PC-9 (cell line): ENCODE measurements at regions not wholly inside any gene's neighbourhood (a gene's known extent, or its start where the extent isn't known, plus 50 kb on each side); places are given as distances from the start of the nearest gene placed in this dataset.

Experiments
- BruUV-seq: library from RNA; stranded (reverse); fragments of 400-500 nt; replicated peaks from 2 replicates; lab custom pipeline; 2021; lab: Mats Ljungman, UMichigan
- CTCF ChIA-PET: fragments of 300-600 bp; sonication (Branson Sonifier 250); formaldehyde crosslinking; loops from one replicate; lab custom pipeline; 2022; ENCODE audit warnings: antibody characterized with exemption; lab: Charles Lee
- POLR2A ChIA-PET: fragments of 300-600 bp; sonication (Branson Sonifier 250); formaldehyde crosslinking; loops from one replicate; lab custom pipeline; 2022; ENCODE audit warnings: antibody characterized with exemption; ENCODE audit not compliant: unreplicated experiment; lab: Charles Lee
- DNase-seq, 2 experiments: peaks; one replicate each; pipeline versions ENCODE4 v3.0.0 to v3.0.0-alpha.2; 2015 to 2022; ENCODE audit warnings: mixed read lengths in 1 of 2
- H2AFZ ChIP-seq: fragments of 200-600 bp; sonication (generic); 2 replicates; pipeline ENCODE4 v1.8.1; 2017; ENCODE audit warnings: antibody characterized with exemption
- H3F3A ChIP-seq: fragments of 200-600 bp; sonication (generic); 2 replicates; pipeline ENCODE4 v1.8.1; 2017; ENCODE audit warnings: antibody characterized with exemption, mild to moderate bottlenecking, low read depth; ENCODE audit not compliant: insufficient read depth
- H3K27ac ChIP-seq: fragments of 200-600 bp; sonication (generic); 2 replicates; pipeline ENCODE4 v1.6.1; 2016; ENCODE audit warnings: mixed run types
- H3K27me3 ChIP-seq: fragments of 200-600 bp; sonication (generic); 2 replicates; pipeline ENCODE4 v1.6.1; 2016; ENCODE audit warnings: low read depth, mixed run types; ENCODE audit not compliant: insufficient read depth
- H3K36me3 ChIP-seq: fragments of 200-600 bp; sonication (generic); 2 replicates; pipeline ENCODE4 v1.6.1; 2016; ENCODE audit warnings: low read depth, mixed run types
- H3K4me1 ChIP-seq: fragments of 200-600 bp; sonication (generic); replicated peaks from 2 replicates; pipeline ENCODE4 v1.6.1; 2016; ENCODE audit warnings: mixed run types; ENCODE audit not compliant: insufficient read depth
- H3K4me2 ChIP-seq: fragments of 200-600 bp; sonication (generic); 2 replicates; pipeline ENCODE4 v1.6.1; 2017; ENCODE audit warnings: mixed run types
- H3K4me3 ChIP-seq: fragments of 200-600 bp; sonication (generic); 2 replicates; pipeline ENCODE4 v1.6.1; 2016; ENCODE audit warnings: mixed run types
- H3K79me2 ChIP-seq: fragments of 200-600 bp; sonication (generic); 2 replicates; pipeline ENCODE4 v1.6.1; 2017; ENCODE audit warnings: low read depth, mixed run types
- H3K9me2 ChIP-seq: fragments of 200-600 bp; sonication (generic); 2 replicates; pipeline ENCODE4 v1.8.1; 2017; ENCODE audit warnings: mild to moderate bottlenecking; ENCODE audit not compliant: insufficient read depth
- H3K9me3 ChIP-seq: fragments of 200-600 bp; sonication (generic); 2 replicates; pipeline ENCODE4 v1.8.1; 2016; ENCODE audit warnings: low read depth; ENCODE audit not compliant: insufficient read depth
- H4K20me1 ChIP-seq: fragments of 200-600 bp; sonication (generic); 2 replicates; pipeline ENCODE4 v1.8.1; 2017; ENCODE audit not compliant: insufficient read depth
- EZH2 ChIP-seq: fragments of 200-600 bp; sonication (generic); IDR thresholded peaks from 2 replicates; pipeline ENCODE4 v1.8.0; 2017; ENCODE audit warnings: antibody characterized with exemption, low read depth
- intact Hi-C: fragments of 100-400 bp; cut with micrococcal nuclease; formaldehyde crosslinking; loops from one replicate; pipeline ENCODE4 v1.10.0; 2022; ENCODE audit not compliant: unreplicated experiment
- TF ChIP-seq, protein P1 (sequence below): fragments of 200-600 bp; sonication (generic); conservative IDR thresholded peaks from 2 replicates; pipeline ENCODE4 v1.6.1; 2017; ENCODE audit warnings: mixed run types, antibody characterized with exemption, mild to moderate bottlenecking, moderate library complexity

DNA sequence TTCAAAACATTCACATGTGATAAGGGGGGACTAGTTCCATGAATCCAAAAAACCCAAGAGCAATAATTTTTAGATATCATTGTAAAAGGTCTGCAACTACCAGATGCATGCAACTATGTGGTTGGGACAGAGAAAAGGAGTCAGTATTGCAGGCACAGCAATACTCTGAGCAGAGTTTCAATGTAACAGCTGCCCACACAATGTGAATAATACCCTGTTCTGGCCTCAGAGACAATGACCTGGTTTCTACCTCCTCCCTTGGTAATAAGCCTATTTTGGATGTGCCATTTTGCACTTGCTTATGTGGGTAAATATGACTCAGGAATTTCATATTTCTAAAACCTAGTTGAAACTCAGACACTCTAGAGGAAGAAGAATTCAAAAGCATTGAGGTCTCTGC, 194.8 kb upstream of the RASGEF1B start:
- no peak for DNase-seq
- Histone ChIP-seq H3K79me2 (no peaks in the 10 kb centered on the region), H3F3A (no peaks in the 10 kb centered on the region), H3K9me3 (no peaks in the 10 kb centered on the region), H3K36me3 (no peaks in the 10 kb centered on the region), H2AFZ (no peak overlapping the region), H3K4me2 (no peak overlapping the region), H3K4me3 (no peak overlapping the region), H3K9me2 (no peaks in the 10 kb centered on the region), H4K20me1 (no peaks in the 10 kb centered on the region), H3K4me1 (no peaks in the 10 kb centered on the region), H3K27me3 (no peaks in the 10 kb centered on the region), H3K27ac (no peak overlapping the region)
- CTCF ChIA-PET, result no interaction called here
- POLR2A ChIA-PET, result no interaction called here
- no TSS peak for BruUV-seq
- TF ChIP-seq, protein P1, sequence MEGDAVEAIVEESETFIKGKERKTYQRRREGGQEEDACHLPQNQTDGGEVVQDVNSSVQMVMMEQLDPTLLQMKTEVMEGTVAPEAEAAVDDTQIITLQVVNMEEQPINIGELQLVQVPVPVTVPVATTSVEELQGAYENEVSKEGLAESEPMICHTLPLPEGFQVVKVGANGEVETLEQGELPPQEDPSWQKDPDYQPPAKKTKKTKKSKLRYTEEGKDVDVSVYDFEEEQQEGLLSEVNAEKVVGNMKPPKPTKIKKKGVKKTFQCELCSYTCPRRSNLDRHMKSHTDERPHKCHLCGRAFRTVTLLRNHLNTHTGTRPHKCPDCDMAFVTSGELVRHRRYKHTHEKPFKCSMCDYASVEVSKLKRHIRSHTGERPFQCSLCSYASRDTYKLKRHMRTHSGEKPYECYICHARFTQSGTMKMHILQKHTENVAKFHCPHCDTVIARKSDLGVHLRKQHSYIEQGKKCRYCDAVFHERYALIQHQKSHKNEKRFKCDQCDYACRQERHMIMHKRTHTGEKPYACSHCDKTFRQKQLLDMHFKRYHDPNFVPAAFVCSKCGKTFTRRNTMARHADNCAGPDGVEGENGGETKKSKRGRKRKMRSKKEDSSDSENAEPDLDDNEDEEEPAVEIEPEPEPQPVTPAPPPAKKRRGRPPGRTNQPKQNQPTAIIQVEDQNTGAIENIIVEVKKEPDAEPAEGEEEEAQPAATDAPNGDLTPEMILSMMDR, result no peak
- TF ChIP-seq EZH2, result no peak
- intact Hi-C loops, result no loop called here

DNA sequence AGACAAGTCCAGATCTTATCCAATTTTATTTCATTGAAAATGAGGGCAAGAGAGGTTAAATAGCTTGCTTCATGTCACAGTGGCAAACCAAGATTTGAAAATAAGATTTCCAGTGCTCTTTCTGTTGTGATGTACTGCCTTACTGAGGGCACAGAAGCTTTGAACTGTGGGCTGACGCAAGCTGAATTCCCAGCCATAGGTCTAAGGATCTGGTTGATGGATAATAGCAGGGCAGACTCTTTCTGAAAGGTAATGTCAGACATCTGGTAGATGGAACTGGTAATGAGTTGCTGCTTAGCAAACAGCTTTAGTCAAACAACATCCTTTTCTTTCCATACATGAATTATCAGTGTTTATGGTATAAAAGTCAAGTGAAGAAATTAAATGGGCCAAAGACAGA, 193.9 kb upstream of the RASGEF1B start:
- CTCF ChIA-PET, result no interaction called here
- no TSS peak for BruUV-seq
- DNase-seq, result no peak
- POLR2A ChIA-PET, result no interaction called here
- H3K9me2 ChIP-seq, result no peaks in the 10 kb centered on the region
- TF ChIP-seq, protein P1, result no peak
- no peak for TF ChIP-seq EZH2
- H3F3A ChIP-seq, result no peaks in the 10 kb centered on the region
- H3K4me3 ChIP-seq, result no peak overlapping the region
- no peaks in the 10 kb centered on the region for H3K79me2 ChIP-seq
- H4K20me1 ChIP-seq, result no peaks in the 10 kb centered on the region
- no peak overlapping the region for H3K4me2 ChIP-seq
- no peaks in the 10 kb centered on the region for H3K27me3 ChIP-seq
- H3K36me3 ChIP-seq, result no peaks in the 10 kb centered on the region
- H3K9me3 ChIP-seq, result no peaks in the 10 kb centered on the region
- intact Hi-C loops, result no loop called here
- no peak overlapping the region for H2AFZ ChIP-seq
- no peak overlapping the region for H3K27ac ChIP-seq
- no peaks in the 10 kb centered on the region for H3K4me1 ChIP-seq

DNA sequence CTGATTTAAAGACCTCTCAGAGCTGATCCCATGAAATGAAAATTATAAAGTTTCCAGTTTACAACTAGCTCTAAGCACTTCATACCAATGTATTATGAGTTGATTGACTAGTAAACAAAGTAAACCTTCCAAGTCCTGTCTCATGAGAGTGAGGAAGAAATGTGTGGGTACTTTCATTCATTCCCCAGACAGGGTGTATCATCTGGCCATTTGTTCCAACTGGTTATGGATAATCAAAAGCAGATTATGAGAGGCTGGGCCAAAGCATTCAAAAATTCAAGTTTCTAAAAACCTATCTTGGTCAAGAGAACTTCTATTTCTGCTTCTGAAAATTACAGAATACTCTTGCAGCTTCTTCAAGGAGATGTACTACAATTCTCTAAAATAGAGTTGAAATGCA, 193.3 kb upstream of the RASGEF1B start:
- no peak overlapping the region for H3K27ac ChIP-seq
- H3K9me2 ChIP-seq, result no peaks in the 10 kb centered on the region
- no peaks in the 10 kb centered on the region for H3K79me2 ChIP-seq
- DNase-seq, result no peak
- TF ChIP-seq, protein P1, result no peak
- TF ChIP-seq EZH2, result no peak
- no peak overlapping the region for H3K4me3 ChIP-seq
- no peaks in the 10 kb centered on the region for H3K4me1 ChIP-seq
- H3K36me3 ChIP-seq, result no peaks in the 10 kb centered on the region
- BruUV-seq, result no TSS peak
- intact Hi-C loops, result no loop called here
- H3F3A ChIP-seq, result no peaks in the 10 kb centered on the region
- H3K27me3 ChIP-seq, result no peaks in the 10 kb centered on the region
- H2AFZ ChIP-seq, result no peak overlapping the region
- no peaks in the 10 kb centered on the region for H4K20me1 ChIP-seq
- CTCF ChIA-PET, result no interaction called here
- H3K9me3 ChIP-seq, result no peaks in the 10 kb centered on the region
- POLR2A ChIA-PET, result no interaction called here
- H3K4me2 ChIP-seq, result no peak overlapping the region
